NCI-H2029 treated with DMSO at 0.1 percent for 48 hours (cell line): ENCODE measurements at regions not wholly inside any gene's neighbourhood (a gene's known extent, or its start where the extent isn't known, plus 50 kb on each side); places are given as distances from the start of the nearest gene placed in this dataset.
"Not testable (repeated sequence)": the region's sequence is repeated elsewhere in the genome, so short reads cannot be mapped to it uniquely, and the experiment has no call there.

Experiments used
- DNase-seq: peaks from one replicate; lab custom pipeline; 2025; lab: John Stamatoyannopoulos, UW

GRCh38 chr14:54253195-54253947 lies 143.4 kb upstream of the CDKN3 start:
- DNase-seq: no peak

DNA sequence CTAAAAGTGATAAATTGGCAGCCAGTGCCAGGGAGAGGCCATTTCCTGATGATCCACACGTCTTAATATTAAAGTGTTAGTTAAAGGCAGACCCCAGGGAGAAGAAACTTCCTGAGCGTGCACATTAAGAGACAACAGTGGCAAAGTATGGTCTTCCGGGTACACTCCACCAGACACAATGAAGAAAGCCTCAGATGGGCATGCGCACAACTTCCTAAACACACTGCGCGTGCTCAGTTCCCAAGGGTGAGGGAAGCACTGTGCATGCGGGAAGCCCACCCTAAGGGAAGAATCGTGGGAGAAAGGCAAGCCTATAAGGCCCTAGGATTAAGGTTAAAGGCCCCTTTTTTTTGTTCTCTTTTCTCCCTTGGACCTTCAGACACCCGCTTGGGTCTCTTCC lies 140.7 kb upstream of the CDKN3 start:
- DNase-seq: no peak

DNA sequence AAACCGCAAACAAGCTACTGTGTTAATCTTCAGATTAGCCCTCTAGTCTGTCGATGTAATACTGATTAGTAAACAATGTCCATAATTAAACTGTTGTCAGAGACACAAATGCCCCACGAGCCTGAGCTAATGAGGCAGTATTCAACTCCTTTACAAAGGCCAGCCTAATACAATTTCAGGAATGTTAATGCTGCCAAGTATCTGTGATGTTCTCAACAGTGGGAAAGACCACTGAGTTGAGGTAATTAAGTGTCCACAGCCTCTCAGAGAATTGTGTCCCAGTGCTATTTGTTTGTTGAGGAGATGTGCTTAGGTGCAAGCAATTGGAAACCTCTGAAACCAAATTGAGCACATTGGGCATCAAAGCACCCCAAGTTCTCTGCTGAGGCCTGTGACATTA lies 139.4 kb upstream of the CDKN3 start:
- no peak for DNase-seq

DNA sequence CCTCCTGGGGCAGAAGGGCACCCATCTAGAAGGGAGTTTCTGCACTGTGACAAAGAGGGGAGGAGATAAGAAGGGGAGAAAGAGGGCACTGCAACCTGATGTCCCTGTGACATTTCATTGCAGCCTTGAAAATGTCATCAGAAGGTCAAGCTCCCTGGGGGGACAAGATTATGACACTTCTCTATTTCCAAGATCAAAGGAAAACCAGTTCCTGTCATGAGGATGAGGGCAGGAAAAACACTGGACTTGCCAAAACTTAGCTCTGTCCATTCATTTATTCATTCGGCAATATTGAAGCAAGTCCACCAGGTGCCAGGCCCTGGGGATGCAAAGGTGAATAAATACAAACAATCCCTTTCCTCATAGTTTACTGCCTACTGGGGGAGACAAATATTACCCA lies 138.4 kb upstream of the CDKN3 start:
- DNase-seq: no peak

DNA sequence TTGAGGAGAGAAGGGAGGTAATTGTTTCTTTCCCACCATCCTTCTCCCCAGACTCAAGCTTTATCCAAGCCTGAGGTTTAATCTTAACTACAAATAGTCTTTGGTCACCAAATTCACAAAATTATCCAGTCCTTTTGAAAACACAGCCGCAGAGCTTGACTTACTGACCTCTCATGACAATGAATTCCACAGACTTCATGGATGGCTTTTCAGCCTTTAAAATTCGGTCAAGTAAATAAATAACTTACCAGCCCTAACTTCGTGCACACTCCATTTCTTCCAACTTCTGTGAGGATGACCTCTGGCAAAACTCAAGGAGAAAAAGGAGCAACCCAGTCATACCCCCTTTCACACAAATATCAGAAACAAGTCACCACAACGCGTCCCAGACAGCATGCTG lies 137.0 kb upstream of the CDKN3 start:
- DNase-seq: no peak

DNA sequence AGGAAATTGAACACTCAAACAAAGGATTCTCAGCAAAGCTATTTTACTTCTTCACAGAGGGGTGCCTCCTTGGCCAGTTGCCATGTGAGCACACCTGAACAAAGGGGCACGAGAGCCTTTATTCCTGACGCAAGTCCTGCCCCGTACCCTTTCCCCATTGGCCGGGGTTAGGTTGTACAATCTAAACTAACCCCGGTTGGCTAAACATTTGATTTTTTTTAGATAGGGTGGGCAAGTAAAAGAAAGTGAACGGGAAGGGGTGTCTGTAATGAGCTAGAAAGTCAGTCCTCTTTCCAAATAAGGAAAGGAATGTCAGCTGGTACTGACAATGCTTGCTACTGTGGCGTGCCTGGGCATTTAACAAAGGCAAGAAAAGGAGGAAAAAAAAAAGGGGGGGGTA lies 135.5 kb upstream of the CDKN3 start:
- DNase-seq: no peak

DNA sequence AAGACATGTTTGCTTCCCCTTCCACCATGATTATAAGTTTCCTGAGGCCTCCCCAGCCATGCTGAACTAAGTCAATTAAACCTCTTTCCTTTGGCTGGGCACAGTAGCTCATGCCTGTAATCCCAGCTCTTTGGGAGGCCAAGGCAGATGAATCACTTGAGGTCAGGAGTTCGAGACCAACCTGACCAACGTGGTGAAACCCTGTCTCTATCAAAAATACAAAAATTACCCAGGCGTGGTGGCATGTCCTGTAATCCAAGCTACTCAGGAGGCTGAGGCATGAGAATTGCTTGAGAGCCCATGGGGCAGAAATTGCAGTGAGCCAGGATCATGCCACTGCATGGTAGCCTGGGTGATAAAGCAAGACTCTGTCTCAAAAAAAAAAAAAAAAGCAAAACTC lies 130.2 kb upstream of the CDKN3 start:
- not testable (repeated sequence) for DNase-seq

GRCh38 chr14:54267172-54267571 lies 129.6 kb upstream of the CDKN3 start:
- no peak for DNase-seq

- DNase-seq: no peak
Measured at GRCh38 chr14:54275997-54276725, 120.6 kb upstream of the CDKN3 start.

GRCh38 chr14:54278087-54278486 lies 118.7 kb upstream of the CDKN3 start:
- no peak for DNase-seq

- DNase-seq: no peak
Measured at GRCh38 chr14:54278665-54279295, 118.0 kb upstream of the CDKN3 start.

- no peak for DNase-seq
Measured at GRCh38 chr14:54282849-54283248, 114.0 kb upstream of the CDKN3 start.

DNA sequence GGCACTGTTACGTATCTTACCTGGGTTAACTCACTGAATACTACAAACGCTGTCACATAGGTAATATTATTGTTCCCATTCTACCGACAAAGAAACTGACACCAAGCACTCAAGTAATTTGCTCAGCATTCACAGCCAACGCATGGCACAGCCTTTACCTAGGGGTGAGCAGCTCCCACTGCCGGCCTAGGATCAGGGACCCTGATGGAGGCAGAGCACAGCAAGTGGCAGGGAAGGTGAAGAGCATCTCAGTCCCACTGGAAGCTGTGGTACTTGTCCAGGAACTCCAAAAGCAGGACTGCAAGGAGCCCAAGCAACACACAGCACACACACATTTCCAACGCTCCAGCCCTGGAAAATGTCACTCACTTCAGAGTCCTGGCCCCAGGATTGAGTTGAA lies 111.8 kb upstream of the CDKN3 start:
- DNase-seq: no peak

- DNase-seq: no peak
Measured at GRCh38 chr14:54291491-54292191, 105.2 kb upstream of the CDKN3 start.

DNA sequence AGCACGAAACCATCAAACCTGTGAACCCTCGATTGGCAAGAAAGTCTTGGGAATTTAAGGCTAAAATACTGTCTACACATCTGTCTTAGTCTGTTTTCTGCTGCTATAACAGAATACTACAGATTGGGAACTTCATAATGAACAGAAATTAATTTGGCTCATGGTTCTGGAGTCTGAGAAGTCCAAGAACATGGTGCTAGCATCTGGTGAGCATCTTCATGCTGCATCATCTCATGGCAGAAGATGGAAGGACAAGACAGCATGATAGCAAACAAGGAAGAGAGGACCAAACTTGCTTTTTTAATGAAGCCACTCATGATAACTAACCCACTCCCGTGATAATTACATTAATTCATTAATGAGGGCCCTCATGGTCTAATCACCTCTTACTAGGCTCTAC lies 102.0 kb upstream of the CDKN3 start:
- DNase-seq: no peak

DNA sequence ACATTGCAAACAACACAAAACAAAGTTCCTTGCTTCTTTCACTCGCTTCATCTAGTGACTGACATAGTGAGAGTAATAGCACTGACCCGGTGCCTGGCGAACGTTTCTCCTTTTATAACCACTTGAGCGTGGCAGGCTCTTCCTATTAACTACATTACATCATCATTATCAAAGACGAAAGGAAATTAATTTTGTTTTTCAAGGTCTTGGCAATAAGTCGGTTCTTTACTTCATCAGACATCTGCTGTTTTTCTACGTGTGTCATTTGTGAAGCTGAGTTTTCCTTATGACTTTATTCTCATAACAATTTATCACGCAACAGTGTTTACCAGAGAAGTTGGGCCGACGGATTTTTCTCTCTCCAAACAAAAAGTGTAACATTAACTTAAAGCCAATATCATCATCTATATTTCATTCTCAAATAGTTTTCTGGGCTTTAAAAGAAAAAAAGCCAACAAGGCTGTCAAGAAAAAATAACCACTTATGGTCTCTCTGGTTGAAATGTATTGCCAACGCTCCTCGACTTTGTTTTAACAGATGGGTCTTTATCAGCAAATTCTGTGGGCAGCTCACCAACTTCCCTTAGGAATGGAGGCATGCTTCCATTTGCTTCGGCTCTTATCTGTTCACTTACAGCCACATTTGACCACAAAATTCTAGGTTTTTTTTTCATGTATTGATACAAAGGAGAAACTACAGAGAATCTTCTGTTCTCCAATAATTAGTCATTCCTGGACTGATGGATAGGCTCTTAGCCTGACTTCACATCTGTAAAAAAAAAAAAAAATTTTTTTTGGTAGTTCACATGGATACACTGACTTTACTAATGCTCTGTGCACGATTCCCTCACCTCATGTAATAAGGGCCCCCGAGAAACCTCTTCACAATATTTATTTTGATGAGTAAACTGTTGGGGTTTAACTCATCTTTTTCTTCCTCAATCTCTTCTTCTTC lies 97.1 kb upstream of the CDKN3 start:
- no peak for DNase-seq

DNA sequence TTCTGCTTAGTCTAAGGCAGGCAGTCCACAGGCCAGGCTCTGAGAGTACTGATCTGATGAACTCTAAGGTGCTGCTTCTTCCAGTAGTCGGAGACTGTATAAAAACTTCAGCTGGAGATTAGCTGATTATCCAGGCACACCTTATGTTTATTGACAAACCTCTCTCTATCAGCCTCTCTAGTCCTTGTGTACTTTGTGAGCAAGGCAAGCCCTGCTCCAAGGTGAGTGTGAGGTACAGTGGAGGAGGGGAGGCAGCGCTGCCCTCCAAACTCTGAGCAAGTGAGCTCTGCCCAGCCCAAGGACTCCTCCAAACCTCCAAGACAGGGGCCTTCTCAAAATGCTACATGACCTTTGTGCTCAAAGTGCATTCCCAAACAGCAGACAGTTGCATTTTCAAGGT lies 95.9 kb upstream of the CDKN3 start:
- DNase-seq: no peak

DNA sequence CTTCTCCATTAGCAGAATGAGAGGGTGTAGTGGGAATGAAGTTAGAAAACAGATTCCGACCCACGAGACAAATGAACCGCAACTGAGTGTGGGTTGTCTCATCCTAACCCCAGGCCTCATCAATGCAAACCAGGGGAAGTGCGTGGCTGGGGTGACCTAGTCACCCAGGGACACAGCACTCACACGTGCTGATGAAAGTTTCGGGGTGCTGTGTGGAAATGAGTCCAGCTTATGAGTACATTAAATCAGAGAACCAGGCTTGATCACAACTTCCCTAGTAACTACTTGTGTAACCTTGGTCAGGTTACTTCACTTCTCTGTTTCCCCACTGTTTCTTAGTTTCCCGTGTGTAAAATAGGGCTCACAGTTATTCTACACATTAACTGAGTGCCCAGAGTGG lies 95.4 kb upstream of the CDKN3 start:
- DNase-seq: no peak

DNA sequence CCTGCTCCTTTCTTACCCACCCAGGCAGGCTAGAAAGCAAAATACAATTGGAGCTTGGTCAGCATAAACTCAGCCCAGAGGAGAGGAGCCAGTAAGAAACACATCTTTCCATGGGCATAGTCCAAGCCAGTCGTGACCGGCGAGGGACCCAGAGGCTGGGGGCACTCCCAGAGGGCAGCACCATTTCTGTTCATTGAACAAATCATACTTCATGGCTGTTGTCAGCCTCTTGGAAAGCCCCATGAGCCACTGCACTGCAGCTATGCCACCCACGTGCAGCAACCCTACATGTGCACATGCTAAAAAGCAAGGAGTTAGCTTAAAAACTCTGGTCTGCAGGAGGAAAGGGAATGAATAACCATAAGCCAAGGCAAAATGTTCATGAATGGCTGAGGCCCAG lies 90.0 kb upstream of the CDKN3 start:
- no peak for DNase-seq

DNA sequence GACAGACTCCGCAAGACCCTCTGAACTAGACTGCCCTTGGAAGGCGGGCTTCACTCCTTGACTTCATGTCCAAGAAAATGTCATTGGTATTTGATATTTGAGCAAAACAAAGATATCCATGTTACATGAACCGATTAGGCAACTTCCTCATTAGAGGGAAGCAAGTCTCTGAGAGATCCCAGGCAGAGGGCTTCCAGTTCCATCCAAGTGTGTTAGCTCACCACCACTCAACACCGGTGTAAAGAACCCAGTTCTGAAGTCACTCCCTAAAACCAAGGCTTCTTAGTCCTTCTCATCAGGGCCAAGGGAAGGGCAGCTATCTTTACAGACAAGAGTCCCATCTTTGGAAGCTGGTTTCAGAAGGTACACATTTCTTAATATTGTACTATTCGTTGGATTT lies 87.2 kb upstream of the CDKN3 start:
- no peak for DNase-seq

DNA sequence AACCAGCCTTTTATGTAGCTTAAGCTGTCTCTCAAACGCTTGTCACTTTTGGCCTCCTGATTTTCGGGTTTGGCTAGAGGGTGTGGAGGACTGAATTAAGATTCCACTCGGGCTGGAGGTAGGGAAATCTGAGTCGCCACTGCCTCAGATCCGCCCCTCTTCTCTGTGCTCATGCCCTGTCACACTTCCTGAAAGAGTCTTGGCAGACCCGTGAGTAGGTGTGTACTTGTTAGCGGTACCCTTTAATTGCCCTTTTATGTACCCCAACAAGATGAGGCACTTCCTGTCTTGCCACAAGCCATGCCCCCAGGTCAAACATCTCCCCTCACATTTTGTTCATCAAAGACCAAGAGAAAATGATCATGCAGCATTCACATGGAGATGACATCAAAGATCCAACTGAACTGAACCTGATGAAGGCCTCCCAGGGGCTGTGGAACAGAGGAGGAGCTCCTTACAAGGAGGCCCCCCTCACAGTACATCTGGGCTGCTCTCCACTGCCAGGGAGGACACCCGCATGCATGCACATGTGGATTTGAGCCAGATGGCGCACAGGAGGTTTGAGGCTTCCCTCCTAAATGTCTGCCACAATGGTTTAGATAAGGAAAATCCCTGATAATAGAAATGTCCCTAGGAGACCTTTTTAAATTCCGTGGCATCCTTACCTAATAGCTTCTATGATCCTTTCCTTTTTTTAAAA lies 86.5 kb upstream of the CDKN3 start:
- DNase-seq: no peak
